MV-4-11 (cell line): ENCODE measurements at regions not wholly inside any gene's neighbourhood (a gene's known extent, or its start where the extent isn't known, plus 50 kb on each side); places are given as distances from the start of the nearest gene placed in this dataset.

Experiments used
- DNase-seq: peaks from one replicate; lab custom pipeline; 2025; lab: John Stamatoyannopoulos, UW

- no peak for DNase-seq
Observed at GRCh38 chr1:81071969-81072753, 728.6 kb upstream of the ADGRL2 start.

GRCh38 chr1:81071072-81071858, 729.5 kb upstream of the ADGRL2 start:
- DNase-seq = no peak

GRCh38 chr1:81069856-81070255, 730.9 kb upstream of the ADGRL2 start:
- no peak for DNase-seq

GRCh38 chr1:81068726-81069125, 732.0 kb upstream of the ADGRL2 start:
- no peak for DNase-seq

- no peak for DNase-seq
Observed at GRCh38 chr1:81053826-81054225, 746.9 kb upstream of the ADGRL2 start.

GRCh38 chr1:81052162-81052561, 748.6 kb upstream of the ADGRL2 start:
- DNase-seq = no peak

GRCh38 chr1:81050390-81050789, 750.3 kb upstream of the ADGRL2 start:
- no peak for DNase-seq

GRCh38 chr1:81044708-81045107, 756.0 kb upstream of the ADGRL2 start:
- DNase-seq = no peak

- DNase-seq = no peak
Observed at GRCh38 chr1:81042225-81042624, 758.5 kb upstream of the ADGRL2 start.

- no peak for DNase-seq
Observed at GRCh38 chr1:81034291-81034690, 766.4 kb upstream of the ADGRL2 start.

GRCh38 chr1:81032973-81033425, 767.7 kb upstream of the ADGRL2 start:
- no peak for DNase-seq

GRCh38 chr1:81032374-81032773, 768.4 kb upstream of the ADGRL2 start:
- no peak for DNase-seq

- DNase-seq = no peak
Observed at GRCh38 chr1:81030441-81030840, 770.3 kb upstream of the ADGRL2 start.

GRCh38 chr1:81029266-81029665, 771.5 kb upstream of the ADGRL2 start:
- no peak for DNase-seq

GRCh38 chr1:81023187-81023724, 777.5 kb upstream of the ADGRL2 start:
- DNase-seq = no peak

GRCh38 chr1:81021134-81021533, 779.6 kb upstream of the ADGRL2 start:
- no peak for DNase-seq

GRCh38 chr1:81020506-81020905, 780.2 kb upstream of the ADGRL2 start:
- DNase-seq = no peak

- no peak for DNase-seq
Observed at GRCh38 chr1:81010126-81010525, 790.6 kb upstream of the ADGRL2 start.

- no peak for DNase-seq
Observed at GRCh38 chr1:81008293-81008692, 792.4 kb upstream of the ADGRL2 start.

GRCh38 chr1:81007024-81007423, 793.7 kb upstream of the ADGRL2 start:
- DNase-seq = no peak

- DNase-seq = no peak
Observed at GRCh38 chr1:81006502-81006901, 794.2 kb upstream of the ADGRL2 start.

GRCh38 chr1:81004011-81004410, 796.7 kb upstream of the ADGRL2 start:
- DNase-seq = no peak

- DNase-seq = no peak
Observed at GRCh38 chr1:80994934-80995333, 805.8 kb upstream of the ADGRL2 start.
